Ectodermal cell (in vitro differentiated cells): ENCODE measurements at regions not wholly inside any gene's neighbourhood (a gene's known extent, or its start where the extent isn't known, plus 50 kb on each side); places are given as distances from the start of the nearest gene placed in this dataset.

Experiments used
- H3K27ac ChIP-seq: 2 replicates; pipeline ENCODE4 v1.7.0; 2013; ENCODE audit warnings: mild to moderate bottlenecking, low read depth, low read length; ENCODE audit not compliant: insufficient read depth, poor library complexity, severe bottlenecking
- H3K27me3 ChIP-seq: 2 replicates; pipeline ENCODE4 v1.7.0; 2013; ENCODE audit warnings: mild to moderate bottlenecking, low read length; ENCODE audit not compliant: insufficient read depth, control insufficient read depth, poor library complexity, severe bottlenecking
- H3K36me3 ChIP-seq: one replicate; pipeline ENCODE4 v1.7.0; 2013; ENCODE audit warnings: low read length; ENCODE audit not compliant: control insufficient read depth, insufficient read depth
- H3K4me1 ChIP-seq: one replicate; pipeline ENCODE4 v1.7.0; 2013; ENCODE audit warnings: low read length; ENCODE audit not compliant: control insufficient read depth, insufficient read depth
- H3K4me3 ChIP-seq: 2 replicates; pipeline ENCODE4 v1.7.0; 2013; ENCODE audit warnings: low read depth, low read length, control low read depth; ENCODE audit not compliant: insufficient read depth
- H3K9me3 ChIP-seq: 2 replicates; pipeline ENCODE4 v1.7.0; 2013; ENCODE audit warnings: mild to moderate bottlenecking, low read length, moderate library complexity; ENCODE audit not compliant: control insufficient read depth
- WGBS, 2 experiments: methylation state at CpG; one replicate each; pipeline ENCODE4 v1.1.7; 2013; ENCODE audit warnings: missing lambda C conversion rate in 2 of 2; 5-methylcytosine and 5-hydroxymethylcytosine counted together

DNA sequence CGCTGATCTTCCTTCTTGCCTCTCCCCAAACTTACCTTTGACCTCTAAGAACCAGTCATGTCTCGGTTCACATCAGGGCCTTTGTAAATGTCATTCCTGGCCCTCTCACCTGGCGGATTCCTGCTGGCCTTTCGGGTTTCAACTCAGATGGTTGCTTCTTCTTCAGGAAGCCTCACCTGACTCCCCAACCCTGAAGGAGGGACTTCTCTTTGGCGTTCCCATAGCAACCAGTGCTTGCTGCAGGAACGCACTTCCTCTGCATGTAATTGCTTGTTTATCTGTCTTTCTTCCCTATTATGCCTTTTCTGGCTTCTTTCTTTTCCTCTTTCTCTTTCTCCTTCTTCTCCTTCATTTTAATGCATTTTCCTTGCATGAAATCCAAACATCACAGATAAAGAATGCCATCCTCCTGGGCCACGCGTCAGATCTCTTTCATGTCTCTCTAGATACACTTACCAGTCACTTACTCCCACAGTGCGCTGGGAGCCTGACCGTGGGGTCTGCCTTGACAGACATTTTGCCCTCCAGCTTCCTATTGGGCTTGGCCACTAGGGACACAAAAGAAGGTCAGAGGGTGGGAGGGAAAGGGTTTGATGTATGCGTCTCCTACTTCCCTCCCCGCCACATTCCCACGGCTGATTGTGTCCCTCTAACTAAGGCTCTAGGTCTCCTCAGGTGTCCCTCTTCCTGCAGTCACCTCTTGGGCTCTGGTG is 295.7 kb upstream of the TSHZ2 start:
- H3K4me3 ChIP-seq = no peak overlapping the region
- no peaks in the 10 kb centered on the region for H3K9me3 ChIP-seq
- no peak overlapping the region for H3K27ac ChIP-seq
- no peaks in the 10 kb centered on the region for H3K36me3 ChIP-seq
- H3K27me3 ChIP-seq = no peaks in the 10 kb centered on the region
- H3K4me1 ChIP-seq = no peaks in the 10 kb centered on the region
- 82% methylated on average over 13 of the region's 13 CpGs for WGBS, 2 experiments

- no peak overlapping the region for H3K27ac ChIP-seq
- H3K27me3 ChIP-seq = no peaks in the 10 kb centered on the region
- H3K4me3 ChIP-seq = no peak overlapping the region
- no peaks in the 10 kb centered on the region for H3K9me3 ChIP-seq
- WGBS, 2 experiments = 63 to 100% methylated on average over 2 to 4 of the region's 4 CpGs
- H3K4me1 ChIP-seq = no peaks in the 10 kb centered on the region
- no peaks in the 10 kb centered on the region for H3K36me3 ChIP-seq
These were observed 296.8 kb upstream of the TSHZ2 start for GRCh38 chr20:52675375-52675774.

GRCh38 chr20:52668626-52669025 is 303.5 kb upstream of the TSHZ2 start:
- no peaks in the 10 kb centered on the region for H3K4me1 ChIP-seq
- no peak overlapping the region for H3K27ac ChIP-seq
- no peaks in the 10 kb centered on the region for H3K27me3 ChIP-seq
- 86 to 100% methylated on average over 1 to 2 of the region's 3 CpGs for WGBS, 2 experiments
- no peaks in the 10 kb centered on the region for H3K9me3 ChIP-seq
- no peak overlapping the region for H3K4me3 ChIP-seq
- no peaks in the 10 kb centered on the region for H3K36me3 ChIP-seq

DNA sequence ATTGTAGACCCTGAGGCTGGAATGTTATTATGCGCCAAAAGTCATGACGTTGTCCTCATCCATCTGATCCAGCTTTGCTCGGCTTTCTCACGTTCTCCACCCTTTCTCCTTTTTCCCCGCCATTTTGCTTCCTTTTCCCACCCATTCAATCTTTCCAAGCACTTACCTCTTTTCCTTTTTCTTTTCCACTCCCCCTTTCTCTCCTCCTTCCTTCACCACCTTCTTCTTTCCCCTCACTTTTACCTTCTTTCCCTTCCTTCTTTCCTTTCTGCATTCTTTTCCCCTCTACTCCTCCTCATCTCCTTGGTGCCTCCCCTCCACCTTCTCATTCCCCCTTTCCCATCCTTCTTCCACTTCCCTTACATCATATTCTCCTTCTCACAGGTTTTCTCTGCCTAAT is 304.8 kb upstream of the TSHZ2 start:
- H3K9me3 ChIP-seq = no peaks in the 10 kb centered on the region
- H3K27me3 ChIP-seq = no peaks in the 10 kb centered on the region
- H3K27ac ChIP-seq = no peak overlapping the region
- no peaks in the 10 kb centered on the region for H3K36me3 ChIP-seq
- H3K4me3 ChIP-seq = no peak overlapping the region
- 93 to 96% methylated on average over 5 of the region's 5 CpGs for WGBS, 2 experiments
- H3K4me1 ChIP-seq = no peaks in the 10 kb centered on the region

DNA sequence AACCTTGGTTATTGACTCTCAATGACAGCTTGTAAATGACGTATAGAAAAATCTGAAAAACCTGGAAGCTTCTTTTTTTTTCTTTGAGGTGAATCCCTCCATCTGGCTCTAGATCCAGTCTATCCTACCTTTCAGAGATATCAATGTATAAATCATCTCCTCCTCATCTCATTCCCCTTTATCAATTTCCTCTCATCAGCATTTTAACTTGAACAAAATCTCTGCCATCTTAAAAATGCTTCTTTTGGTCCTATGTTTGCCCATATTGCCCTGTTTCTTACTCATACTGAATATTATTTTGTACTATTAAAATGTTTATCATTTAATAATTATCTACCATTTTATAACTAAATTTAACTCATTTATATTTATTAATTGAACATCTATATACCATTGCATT is 306.7 kb upstream of the TSHZ2 start:
- no peaks in the 10 kb centered on the region for H3K4me1 ChIP-seq
- H3K27me3 ChIP-seq = no peaks in the 10 kb centered on the region
- H3K4me3 ChIP-seq = no peak overlapping the region
- H3K27ac ChIP-seq = no peak overlapping the region
- WGBS, 2 experiments = 97 to 100% methylated on average over 1 of the region's 1 CpG
- H3K9me3 ChIP-seq = no peaks in the 10 kb centered on the region
- H3K36me3 ChIP-seq = no peaks in the 10 kb centered on the region

- H3K9me3 ChIP-seq = no peaks in the 10 kb centered on the region
- H3K27ac ChIP-seq = no peak overlapping the region
- H3K4me3 ChIP-seq = no peak overlapping the region
- 92 to 93% methylated on average over 3 of the region's 3 CpGs for WGBS, 2 experiments
- no peaks in the 10 kb centered on the region for H3K27me3 ChIP-seq
- no peaks in the 10 kb centered on the region for H3K4me1 ChIP-seq
- H3K36me3 ChIP-seq = no peaks in the 10 kb centered on the region
These were observed 316.8 kb upstream of the TSHZ2 start for GRCh38 chr20:52655395-52655794.

GRCh38 chr20:52654567-52654966 is 317.6 kb upstream of the TSHZ2 start:
- H3K4me3 ChIP-seq = no peak overlapping the region
- no peaks in the 10 kb centered on the region for H3K27me3 ChIP-seq
- H3K9me3 ChIP-seq = no peaks in the 10 kb centered on the region
- no peaks in the 10 kb centered on the region for H3K36me3 ChIP-seq
- H3K4me1 ChIP-seq = no peaks in the 10 kb centered on the region
- WGBS, 2 experiments = 80 to 90% methylated on average over 2 of the region's 2 CpGs
- no peak overlapping the region for H3K27ac ChIP-seq

DNA sequence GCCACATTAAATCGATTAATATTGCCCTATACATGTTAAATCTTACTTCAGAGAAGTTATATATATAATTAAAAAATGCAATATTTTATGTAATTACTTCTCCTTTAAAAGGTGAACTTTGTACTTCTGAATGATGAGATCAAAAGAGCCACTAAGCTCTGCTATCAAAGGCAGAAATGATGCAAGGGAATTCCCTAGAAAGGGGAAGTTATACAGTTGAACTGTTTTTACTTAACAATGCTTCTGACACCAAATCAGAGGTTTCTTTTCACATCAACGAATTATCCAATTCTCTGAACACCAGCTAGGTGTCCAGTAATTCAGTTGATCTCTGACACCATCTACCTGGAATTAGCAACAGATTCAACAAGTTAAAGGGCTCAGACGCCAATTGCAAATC is 319.9 kb upstream of the TSHZ2 start:
- 79 to 87% methylated on average over 2 of the region's 3 CpGs for WGBS, 2 experiments
- no peaks in the 10 kb centered on the region for H3K9me3 ChIP-seq
- H3K27me3 ChIP-seq = no peaks in the 10 kb centered on the region
- H3K36me3 ChIP-seq = no peaks in the 10 kb centered on the region
- no peaks in the 10 kb centered on the region for H3K4me1 ChIP-seq
- H3K27ac ChIP-seq = no peak overlapping the region
- no peak overlapping the region for H3K4me3 ChIP-seq

DNA sequence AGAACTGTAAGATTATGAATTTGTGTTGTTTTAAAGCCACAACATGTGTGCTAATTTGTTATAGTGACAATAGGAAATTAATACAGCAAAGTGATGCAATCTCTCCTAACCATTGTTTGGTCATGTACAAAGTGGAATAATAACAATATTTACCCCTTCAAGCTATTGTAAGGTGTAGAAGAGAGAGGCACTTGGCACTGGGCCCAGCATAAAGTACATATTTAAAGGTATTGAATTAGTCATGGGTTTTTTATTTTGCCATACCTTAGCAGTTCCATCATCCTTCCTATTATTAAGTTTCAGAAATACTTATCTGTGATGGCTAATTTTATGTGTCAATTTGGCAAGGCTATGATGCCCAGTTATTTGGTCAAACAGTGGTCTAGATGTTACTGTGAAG is 322.4 kb upstream of the TSHZ2 start:
- Histone ChIP-seq H3K9me3 (no peaks in the 10 kb centered on the region), H3K36me3 (no peaks in the 10 kb centered on the region), H3K27me3 (no peaks in the 10 kb centered on the region), H3K4me3 (no peak overlapping the region), H3K4me1 (no peaks in the 10 kb centered on the region), H3K27ac (no peak overlapping the region)

DNA sequence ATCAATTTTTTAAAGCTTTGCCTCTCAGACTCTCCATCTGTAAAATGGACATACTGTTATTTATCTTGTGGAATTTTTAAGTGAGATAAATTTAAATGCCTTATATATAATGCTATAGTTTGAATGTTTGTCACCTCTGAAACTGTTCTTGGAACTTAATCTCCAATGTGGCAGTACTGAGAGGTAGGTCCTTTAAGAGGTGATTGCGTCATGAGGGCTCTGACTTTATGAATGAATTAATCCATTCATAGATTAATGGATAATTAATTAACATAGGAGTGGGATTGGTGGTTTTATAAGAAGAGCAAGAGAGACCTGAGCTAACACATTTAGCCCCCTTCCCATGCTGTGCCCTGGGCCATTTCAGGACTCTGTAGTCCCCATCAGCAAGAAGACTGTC is 326.3 kb upstream of the TSHZ2 start:
- no peaks in the 10 kb centered on the region for H3K9me3 ChIP-seq
- H3K27me3 ChIP-seq = no peaks in the 10 kb centered on the region
- H3K36me3 ChIP-seq = no peaks in the 10 kb centered on the region
- no peaks in the 10 kb centered on the region for H3K4me1 ChIP-seq
- no peak overlapping the region for H3K4me3 ChIP-seq
- no CpG with 5 or more reads among the region's 1 CpG for WGBS, 2 experiments
- no peak overlapping the region for H3K27ac ChIP-seq

DNA sequence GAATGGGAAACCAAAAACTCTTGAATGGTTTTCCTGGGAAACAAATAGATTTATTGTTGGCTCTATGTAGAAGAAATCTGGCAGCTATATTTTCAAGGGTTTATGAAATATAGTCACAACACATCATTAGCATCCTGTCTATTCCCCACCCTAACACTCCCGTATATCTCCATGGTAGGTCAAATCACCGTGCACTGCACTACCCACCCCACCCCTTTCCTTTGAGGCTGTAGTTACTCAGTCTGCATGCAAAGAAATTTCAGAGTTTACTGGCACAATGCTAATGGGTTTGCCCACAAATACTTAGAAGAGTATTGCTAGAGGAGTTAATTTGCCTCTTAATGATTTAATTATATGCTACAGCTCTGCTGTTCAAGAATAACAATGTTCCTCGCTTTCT is 329.1 kb upstream of the TSHZ2 start:
- 88% methylated on average over 2 to 3 of the region's 3 CpGs for WGBS, 2 experiments
- Histone ChIP-seq H3K4me3 (no peak overlapping the region), H3K9me3 (no peaks in the 10 kb centered on the region), H3K27me3 (no peaks in the 10 kb centered on the region), H3K36me3 (no peaks in the 10 kb centered on the region), H3K27ac (no peak overlapping the region), H3K4me1 (no peaks in the 10 kb centered on the region)
